HG02840 (cell line): ENCODE measurements at regions not wholly inside any gene's neighbourhood (a gene's known extent, or its start where the extent isn't known, plus 50 kb on each side); places are given as distances from the start of the nearest gene placed in this dataset.

Experiments used
- ATAC-seq: cut with Tn5 transposase; IDR thresholded peaks from one replicate; pipeline ENCODE4 v1.9.1; 2021; ENCODE audit warnings: mild to moderate bottlenecking, moderate library complexity, moderate number of reproducible peaks; ENCODE audit not compliant: unreplicated experiment, low FRiP score

DNA sequence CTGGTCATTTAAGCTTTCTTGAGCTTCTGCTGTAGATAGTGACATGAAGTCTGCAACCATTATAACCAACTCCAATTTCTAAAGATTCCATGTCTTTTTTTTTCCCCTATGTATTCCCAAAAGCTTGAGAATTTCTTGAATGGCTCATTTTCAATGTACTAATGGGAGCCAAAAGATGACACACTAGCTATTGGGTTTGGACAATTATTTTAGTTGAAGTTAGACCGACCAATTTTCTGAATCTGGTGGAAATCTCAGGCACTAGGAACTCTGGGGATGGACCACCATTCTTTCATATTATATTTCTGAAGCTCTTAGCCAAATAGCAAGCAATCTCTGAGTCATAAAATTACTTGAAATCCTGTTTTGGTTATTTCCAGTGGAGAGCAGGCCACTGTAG is 617.4 kb upstream of the ADAMTS5 start:
- no peak for ATAC-seq

DNA sequence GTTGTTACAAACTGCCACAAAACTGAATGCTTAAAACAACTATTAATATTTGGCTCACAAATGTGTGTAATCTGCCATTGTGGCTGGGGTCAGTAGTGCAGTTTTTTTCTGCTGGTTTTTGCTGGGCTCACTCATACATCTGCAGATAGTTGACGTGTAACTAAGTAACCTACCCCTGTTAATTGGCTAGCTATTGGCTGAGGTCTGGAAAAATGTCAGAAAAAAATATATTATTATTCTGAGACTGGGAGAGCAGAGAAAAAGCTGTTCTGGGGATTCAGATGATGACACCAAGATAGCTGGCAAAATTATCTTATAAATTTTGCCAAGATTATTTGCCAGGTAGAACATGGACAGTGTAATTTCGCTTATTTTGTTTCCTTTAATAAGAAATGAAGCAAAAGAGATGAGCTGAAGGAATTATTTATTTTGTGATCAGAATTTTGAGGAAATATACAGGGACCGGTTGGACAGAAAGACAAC is 616.1 kb upstream of the ADAMTS5 start:
- no peak for ATAC-seq

DNA sequence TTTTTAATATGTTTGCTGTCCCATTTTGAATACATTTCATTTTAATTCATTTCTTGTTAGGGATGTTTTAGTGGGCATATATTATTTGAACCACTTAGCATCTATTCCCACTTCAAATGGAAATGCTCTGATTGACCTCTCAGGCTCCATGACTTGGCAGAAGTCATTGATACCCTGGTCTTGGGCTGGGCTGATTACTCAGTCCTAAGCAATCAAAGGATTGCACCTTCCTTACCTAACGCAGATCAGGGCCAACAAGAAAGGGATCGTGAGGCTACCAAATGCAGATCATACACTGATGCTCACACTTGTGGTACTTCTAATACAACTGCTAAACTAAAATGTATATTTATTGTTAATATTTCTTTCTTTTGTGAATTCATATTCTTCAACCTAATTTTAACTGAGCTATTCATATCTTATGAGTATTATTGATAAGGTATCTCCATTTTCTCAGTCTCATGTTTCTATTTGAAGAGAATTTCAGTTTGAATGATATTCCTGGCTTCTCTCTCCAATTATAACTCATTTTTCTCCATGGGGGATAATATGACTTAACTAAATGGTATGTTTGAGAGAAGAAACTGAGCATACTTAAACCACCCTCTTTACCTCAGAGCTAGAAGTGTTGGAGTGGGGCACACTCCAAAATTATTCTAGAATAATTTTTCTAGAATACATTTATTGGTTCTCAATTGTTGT is 615.5 kb upstream of the ADAMTS5 start:
- ATAC-seq = no peak

DNA sequence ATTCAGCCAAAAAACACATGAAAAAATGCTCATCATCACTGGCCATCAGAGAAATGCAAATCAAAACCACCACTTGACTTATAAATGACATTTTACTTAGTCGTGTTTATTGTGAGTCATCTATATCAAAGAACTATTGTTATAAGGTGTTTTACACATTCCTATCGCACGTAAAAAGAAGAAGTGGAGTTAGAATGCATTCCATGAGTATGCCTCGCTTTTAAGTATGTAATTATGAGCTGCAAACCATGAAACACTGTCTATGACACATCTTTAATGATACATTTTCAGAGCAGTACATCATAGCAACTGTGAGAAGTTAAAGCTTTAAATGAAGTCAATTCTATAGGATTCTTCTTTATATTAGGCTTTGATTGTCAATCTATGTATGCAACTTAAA is 614.3 kb upstream of the ADAMTS5 start:
- no peak for ATAC-seq

DNA sequence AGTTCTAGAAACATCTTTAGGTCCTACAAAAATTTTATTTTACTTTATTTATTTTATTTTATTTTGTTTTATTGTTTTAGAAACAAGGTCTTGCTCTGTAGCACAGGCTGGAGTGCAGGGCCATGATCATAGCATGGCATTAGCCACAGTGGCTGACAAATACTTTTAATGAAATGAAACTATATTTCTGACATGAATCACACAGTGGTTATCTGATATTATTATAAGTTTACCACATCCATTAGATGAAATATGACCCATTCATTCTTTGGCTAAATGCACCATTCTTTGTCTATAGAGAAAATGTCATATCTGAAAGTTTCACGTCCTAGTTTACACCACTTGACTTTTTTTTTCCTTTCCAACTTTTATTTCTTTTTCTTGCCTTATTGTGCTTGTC is 613.4 kb upstream of the ADAMTS5 start:
- no peak for ATAC-seq

DNA sequence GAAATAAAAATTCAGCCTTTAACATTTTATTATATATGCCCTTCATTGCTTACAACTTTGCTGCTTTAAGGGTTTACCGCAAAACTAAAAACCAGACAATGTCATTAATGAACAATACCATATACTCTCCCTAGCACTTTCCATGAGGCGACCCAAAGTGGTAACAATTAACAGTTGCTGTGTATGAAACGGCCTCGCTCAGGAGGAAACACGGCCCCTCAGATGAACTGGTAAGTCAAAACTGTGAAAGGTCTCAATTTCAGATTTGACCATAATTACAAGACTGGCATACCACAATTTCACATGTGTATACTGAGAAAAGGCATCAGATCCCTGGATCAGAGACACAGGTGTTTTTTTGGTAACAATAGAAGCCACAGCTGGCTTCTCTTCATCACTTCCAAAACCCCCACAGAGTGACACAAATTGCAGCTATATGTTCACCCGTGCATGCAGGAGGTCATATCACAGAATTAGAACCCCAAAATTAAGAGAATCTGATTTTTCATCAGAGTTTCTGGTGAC is 611.9 kb upstream of the ADAMTS5 start:
- no peak for ATAC-seq

DNA sequence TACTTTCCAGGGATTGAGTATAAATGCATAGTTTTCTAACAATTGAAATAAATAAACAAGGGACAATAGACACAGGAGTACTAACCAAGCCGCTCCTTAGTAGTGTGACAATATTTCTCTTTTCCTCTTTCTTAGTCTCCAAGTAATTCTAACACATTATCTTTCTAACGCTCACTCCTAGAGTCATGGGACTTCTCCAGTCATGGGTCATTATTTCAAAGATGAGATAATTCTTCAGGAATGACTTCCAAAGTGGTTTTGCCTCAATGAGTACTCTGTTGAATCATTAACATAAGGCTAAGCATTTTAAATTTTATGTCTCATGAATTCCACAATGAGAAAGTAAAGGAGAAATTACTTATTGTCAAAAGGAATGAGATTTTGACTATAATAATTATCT is 605.8 kb upstream of the ADAMTS5 start:
- no peak for ATAC-seq

DNA sequence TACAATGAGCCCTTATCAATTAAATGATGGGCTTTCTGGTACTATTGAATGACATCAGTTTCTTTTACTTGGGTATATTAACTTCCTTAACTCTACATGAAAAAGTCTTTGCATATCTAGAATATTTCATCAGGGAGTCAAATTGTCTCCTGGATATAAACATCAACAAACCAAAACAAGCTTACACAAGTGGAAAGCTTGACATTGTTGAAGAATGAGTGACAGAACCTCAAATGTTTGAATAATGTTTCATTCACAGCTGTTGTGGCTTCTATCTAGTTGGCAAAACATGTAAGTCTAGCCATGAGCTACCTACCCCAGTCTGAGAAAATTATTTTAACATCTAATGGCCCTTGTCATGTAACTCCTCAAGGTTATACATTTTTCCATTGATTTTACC is 604.8 kb upstream of the ADAMTS5 start:
- no peak for ATAC-seq

DNA sequence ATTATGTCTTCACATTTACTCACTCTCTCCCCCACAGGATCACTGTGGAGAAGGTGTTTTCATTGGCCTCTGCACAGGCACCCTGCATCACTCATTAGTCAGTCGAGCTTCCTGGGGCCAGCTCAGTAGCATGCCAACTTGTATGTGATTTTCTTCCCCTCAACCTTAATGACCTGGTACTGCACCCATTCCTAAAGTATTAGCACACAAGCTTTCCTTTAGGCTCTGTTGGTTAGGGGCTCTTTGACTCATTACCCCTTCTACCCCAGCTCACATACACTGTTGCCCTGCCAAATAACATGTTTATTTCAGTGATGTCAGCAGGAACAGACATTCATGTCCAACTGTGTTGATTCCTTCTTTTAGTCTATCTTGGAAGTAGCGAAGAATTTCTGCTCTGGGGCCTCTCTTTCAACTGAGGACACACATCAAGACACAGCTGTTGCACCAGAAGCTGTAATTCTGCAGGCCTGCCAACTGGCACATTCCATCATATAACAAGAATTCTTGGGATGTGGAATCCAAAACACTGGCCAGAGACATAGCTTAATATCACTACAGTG is 603.5 kb upstream of the ADAMTS5 start:
- no peak for ATAC-seq

DNA sequence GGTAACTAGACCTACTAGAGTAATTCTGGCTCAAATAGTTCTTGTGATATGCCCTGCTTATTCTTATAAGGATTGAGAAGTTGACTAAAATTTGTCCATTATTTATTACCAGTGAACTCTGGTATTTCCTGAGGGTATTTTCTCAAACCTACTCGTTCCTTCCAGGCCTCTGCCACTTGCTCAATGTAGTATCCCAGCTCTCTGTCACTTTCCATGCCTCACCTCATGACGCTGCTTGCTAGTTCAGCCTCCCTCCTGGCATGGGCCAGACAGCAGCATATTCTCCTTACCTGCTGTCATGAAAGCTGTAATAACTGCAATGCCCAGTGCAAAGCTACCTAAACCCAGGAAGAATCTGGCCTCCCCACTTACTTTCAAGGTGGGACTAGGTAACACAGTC is 602.9 kb upstream of the ADAMTS5 start:
- ATAC-seq = no peak

DNA sequence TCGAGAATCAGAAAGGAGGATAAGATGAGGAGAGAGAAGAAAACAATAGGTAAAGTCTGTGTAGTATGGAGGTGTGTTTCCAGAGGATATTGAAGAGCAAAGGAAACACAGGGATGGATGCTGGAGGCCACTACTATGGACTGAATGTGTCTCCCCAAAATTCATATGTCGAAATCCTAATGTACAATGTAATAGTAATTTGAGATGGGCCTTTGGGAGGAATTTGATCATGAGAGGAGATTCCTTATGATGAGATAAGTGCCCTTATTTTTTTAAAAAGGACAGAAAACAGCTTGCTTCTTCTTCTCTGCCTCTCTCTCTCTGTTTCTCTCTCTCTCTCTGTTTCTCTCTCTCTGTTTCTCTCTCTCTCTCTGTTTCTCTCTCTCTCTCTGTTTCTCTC is 602.2 kb upstream of the ADAMTS5 start:
- ATAC-seq = no peak

DNA sequence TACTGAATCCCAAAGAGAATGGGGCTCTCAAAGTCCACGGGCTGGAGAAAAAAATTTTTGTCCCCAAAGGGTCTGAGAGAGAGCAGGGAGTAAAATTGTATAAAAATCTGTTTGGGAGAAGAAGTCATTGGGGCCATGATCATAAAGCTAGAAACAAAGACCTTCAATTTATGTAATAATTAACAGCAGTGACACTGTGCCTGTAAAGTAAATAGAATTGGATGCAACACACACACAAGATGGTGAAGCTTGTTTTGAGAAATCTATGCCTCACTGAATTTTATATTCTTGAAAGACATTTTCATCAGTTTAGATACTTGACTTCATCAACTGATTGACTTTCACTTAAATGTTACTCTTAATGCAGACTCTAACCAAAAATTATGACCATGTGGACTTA is 600.5 kb upstream of the ADAMTS5 start:
- ATAC-seq = no peak

DNA sequence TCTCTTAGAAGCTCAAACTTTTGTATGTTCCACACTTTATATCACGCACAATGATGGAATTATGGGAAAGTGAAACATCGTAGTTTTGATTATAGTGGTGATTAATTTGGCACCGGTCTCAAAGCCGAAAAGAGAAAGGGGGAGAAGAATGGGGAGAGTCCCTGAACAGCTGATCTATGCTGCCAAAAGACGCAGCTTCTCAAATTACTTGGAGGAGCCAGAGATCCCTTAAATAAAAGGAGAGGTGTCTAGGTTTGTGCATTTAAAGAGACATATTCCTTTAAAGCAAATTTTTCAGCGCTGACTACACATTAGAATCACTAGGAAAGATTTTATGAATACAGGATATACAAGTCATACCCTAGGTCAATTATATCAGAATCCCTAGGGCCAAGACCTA is 599.6 kb upstream of the ADAMTS5 start:
- no peak for ATAC-seq

DNA sequence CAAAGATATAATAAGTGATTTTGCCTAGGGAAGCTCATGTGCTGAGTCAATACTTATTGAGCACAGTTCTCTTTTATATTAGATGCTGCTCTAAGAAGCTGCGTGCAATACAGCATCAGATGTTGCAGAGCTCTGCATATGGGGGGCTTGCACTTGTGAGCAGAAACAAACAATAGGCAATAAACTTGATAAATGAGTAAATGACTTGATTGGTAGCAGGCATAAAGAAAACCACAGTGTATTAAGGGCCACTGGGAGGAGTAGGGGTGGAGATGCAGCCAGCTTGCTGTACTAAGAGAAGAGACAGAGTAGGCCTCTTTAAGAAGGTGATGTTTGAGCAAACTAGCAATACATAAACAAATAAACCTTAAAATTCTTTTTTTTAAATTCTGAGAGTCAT is 598.5 kb upstream of the ADAMTS5 start:
- no peak for ATAC-seq

DNA sequence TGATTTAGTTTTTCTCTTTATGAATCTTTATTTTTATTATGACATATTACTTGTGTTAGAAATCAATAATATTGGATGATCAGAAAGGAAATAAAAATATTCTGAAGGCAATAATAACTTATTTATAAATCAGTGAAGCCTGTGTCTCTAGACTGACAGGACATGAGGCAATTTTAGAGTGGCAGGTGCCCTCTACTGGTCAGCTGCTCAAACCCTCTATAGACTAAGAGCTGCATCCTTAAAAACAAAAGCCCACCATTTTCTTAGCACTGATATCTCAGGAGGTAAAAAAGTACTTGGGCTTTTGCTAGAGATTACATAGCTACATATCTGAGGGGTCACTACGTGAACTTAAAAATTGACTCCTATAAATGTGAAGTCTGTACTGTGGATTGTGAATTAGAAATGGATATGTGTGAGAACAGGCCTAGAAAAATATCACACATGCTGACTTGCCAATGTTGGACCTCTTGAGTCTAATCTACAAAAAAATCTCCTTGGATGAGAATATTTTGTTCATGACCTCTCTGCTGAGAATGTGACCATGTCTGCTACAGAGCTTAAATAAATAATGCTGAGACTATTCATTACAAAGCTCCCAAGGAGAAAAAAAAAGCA is 597.9 kb upstream of the ADAMTS5 start:
- ATAC-seq = no peak

DNA sequence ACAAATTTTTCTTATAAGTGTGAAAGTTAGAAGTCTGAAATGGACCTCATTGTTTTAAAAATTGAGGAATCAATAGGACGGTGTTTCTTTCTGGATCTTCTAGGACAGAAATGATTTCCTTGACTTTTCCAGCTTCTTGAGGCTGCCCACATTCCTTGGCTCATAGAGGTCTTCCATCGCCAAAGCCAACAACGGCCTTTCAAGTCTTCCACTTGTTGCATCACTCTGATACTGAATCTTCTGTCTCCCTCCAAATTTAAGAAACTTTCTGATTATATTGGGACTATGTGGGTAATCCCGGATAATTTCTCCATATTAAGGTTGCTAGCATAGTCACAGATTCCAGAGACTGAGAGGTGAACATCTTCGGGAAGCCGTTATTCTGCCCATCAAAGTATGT is 595.4 kb upstream of the ADAMTS5 start:
- no peak for ATAC-seq

DNA sequence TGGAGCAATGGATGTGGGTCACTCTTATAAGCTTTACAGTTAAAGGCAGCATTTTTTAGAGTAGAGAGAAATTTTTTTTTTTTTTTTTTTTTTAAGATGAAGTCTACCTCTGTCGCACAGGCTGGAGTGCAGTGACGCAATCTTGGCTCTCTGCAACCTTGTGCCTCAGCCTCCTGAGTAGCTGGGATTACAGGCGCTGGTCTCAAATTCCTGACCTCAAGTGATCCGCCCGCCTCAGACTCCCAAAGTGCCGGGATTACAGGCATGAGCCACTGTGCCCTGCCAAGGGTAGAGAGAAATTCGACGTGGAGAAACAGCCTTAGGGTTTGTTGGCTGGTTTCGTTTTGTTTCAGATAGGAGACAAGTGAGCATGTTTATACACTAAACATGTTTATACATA is 594.2 kb upstream of the ADAMTS5 start:
- no peak for ATAC-seq

DNA sequence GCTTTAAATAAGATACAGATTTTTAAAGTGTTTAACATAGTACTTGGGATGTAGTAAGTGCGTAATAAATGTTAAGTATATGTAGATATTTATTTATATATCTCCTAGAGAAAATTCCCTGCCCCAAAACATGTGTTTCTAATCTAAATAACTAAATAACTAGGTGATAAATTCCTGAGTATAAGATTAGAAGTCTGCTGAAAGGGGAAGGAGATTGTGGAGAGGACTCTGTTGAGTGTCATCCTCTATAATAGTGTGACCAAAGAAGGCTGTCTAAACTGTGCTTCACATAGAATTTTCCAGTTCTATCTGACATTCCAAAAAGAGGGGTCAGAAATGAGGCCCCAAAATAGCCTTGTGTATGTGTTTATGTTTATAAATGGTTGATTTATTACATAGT is 590.5 kb upstream of the ADAMTS5 start:
- no peak for ATAC-seq

DNA sequence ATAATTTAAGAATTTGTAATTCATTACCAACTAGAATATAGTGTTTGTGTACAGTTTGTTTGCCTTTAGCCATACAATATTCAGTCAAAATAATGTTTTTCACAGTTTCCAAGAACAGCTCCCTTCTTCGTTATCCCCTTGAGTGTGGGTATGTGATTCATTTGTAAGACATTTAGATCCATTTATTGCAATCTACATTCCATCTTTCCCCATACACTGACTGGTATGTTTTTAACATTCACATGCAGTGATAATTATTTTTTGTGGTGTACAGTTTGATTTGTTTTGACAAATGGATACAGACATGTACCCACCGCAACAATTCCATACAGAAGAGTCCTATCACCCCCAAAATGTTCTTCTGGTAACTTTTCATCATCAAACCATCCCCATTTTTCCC is 589.1 kb upstream of the ADAMTS5 start:
- ATAC-seq = no peak

DNA sequence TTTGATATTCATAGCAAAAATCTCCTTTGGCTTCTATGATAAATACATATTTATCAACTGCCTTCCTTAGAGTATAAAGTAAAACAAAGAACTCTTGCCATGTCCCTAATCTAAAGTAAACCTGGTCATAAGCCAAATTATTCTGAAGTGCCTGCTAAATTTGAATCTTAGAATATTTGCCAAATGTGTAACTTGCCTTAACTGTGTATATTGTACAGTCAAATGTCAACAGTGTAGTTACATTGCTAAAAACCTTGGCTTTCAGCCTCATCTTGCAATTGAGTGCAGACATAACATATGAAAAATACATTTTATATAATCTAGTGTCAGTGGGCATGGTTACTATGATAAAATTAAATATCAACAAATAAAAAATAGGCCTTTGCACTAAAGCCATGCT is 583.4 kb upstream of the ADAMTS5 start:
- no peak for ATAC-seq

DNA sequence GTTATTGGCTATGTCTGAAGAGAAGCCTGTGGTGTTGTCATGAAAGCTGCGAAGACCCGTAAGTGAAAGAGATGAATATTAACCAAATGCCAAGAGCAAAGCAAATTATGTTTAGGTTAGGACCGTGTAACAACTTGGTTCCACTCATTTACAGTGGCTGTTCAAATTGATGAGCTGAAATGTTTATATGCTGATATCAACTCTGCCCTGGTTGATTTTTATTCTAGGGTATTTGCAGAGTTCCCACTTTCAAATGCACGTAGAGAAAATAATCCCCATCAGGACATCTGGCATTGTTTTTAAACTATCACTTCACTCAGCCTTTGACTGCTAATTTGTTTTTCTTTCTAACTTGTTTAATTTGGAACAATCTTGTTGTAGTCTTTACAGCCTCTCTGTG is 581.6 kb upstream of the ADAMTS5 start:
- no peak for ATAC-seq
